C4-2B (cell line): ENCODE measurements at regions not wholly inside any gene's neighbourhood (a gene's known extent, or its start where the extent isn't known, plus 50 kb on each side); places are given as distances from the start of the nearest gene placed in this dataset.
"Not testable (repeated sequence)": the region's sequence is repeated elsewhere in the genome, so short reads cannot be mapped to it uniquely, and the experiment has no call there.

Source experiments
- H3K27ac ChIP-seq: fragments of 450-650 bp; 2 replicates; pipeline ENCODE4 v1.5.1; 2017
- CTCF ChIP-seq: fragments of 450-650 bp; conservative IDR thresholded peaks from 2 replicates; pipeline ENCODE4 v1.5.1; 2017; ENCODE audit warnings: mild to moderate bottlenecking
- ZFX ChIP-seq: fragments of 450-650 bp; IDR thresholded peaks from 2 replicates; pipeline ENCODE4 v1.6.1; 2017

- no peak for TF ChIP-seq ZFX
- no peak for TF ChIP-seq CTCF
- H3K27ac ChIP-seq = no peak overlapping the region
Observed at GRCh38 chr22:49454726-49455125, 372.9 kb downstream of the BRD1 start.

GRCh38 chr22:49453771-49454170 lies 373.9 kb downstream of the BRD1 start:
- TF ChIP-seq CTCF (no peak), ZFX (no peak)

GRCh38 chr22:49453019-49453418 lies 374.7 kb downstream of the BRD1 start:
- not testable (repeated sequence) for H3K27ac ChIP-seq

More at GRCh38 chr22:49453771-49454170, 373.9 kb downstream of the BRD1 start:
- H3K27ac ChIP-seq = no peak overlapping the region

- TF ChIP-seq ZFX (no peak), CTCF (no peak)
- no peak overlapping the region for H3K27ac ChIP-seq
Observed at GRCh38 chr22:49452362-49452946, 375.2 kb downstream of the BRD1 start.

GRCh38 chr22:49451070-49451840 lies 376.4 kb downstream of the BRD1 start:
- TF ChIP-seq ZFX = no peak
- no peak for TF ChIP-seq CTCF
- no peak overlapping the region for H3K27ac ChIP-seq

GRCh38 chr22:49450498-49450897 lies 377.2 kb downstream of the BRD1 start:
- no peak for TF ChIP-seq ZFX
- no peak for TF ChIP-seq CTCF
- no peak overlapping the region for H3K27ac ChIP-seq

GRCh38 chr22:49449811-49450446 lies 377.7 kb downstream of the BRD1 start:
- H3K27ac ChIP-seq = no peak overlapping the region
- TF ChIP-seq CTCF (no peak), ZFX (no peak)
